ENCODE measurements at regions not wholly inside any gene's neighbourhood (a gene's known extent, or its start where the extent isn't known, plus 50 kb on each side); places are given as distances from the start of the nearest gene placed in this dataset.

- TF ChIP-seq, protein P1, sequence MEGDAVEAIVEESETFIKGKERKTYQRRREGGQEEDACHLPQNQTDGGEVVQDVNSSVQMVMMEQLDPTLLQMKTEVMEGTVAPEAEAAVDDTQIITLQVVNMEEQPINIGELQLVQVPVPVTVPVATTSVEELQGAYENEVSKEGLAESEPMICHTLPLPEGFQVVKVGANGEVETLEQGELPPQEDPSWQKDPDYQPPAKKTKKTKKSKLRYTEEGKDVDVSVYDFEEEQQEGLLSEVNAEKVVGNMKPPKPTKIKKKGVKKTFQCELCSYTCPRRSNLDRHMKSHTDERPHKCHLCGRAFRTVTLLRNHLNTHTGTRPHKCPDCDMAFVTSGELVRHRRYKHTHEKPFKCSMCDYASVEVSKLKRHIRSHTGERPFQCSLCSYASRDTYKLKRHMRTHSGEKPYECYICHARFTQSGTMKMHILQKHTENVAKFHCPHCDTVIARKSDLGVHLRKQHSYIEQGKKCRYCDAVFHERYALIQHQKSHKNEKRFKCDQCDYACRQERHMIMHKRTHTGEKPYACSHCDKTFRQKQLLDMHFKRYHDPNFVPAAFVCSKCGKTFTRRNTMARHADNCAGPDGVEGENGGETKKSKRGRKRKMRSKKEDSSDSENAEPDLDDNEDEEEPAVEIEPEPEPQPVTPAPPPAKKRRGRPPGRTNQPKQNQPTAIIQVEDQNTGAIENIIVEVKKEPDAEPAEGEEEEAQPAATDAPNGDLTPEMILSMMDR (IDR thresholded peaks at IDR 0.05), result no peak
- TF ChIP-seq, protein P2, sequence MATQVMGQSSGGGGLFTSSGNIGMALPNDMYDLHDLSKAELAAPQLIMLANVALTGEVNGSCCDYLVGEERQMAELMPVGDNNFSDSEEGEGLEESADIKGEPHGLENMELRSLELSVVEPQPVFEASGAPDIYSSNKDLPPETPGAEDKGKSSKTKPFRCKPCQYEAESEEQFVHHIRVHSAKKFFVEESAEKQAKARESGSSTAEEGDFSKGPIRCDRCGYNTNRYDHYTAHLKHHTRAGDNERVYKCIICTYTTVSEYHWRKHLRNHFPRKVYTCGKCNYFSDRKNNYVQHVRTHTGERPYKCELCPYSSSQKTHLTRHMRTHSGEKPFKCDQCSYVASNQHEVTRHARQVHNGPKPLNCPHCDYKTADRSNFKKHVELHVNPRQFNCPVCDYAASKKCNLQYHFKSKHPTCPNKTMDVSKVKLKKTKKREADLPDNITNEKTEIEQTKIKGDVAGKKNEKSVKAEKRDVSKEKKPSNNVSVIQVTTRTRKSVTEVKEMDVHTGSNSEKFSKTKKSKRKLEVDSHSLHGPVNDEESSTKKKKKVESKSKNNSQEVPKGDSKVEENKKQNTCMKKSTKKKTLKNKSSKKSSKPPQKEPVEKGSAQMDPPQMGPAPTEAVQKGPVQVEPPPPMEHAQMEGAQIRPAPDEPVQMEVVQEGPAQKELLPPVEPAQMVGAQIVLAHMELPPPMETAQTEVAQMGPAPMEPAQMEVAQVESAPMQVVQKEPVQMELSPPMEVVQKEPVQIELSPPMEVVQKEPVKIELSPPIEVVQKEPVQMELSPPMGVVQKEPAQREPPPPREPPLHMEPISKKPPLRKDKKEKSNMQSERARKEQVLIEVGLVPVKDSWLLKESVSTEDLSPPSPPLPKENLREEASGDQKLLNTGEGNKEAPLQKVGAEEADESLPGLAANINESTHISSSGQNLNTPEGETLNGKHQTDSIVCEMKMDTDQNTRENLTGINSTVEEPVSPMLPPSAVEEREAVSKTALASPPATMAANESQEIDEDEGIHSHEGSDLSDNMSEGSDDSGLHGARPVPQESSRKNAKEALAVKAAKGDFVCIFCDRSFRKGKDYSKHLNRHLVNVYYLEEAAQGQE (IDR thresholded peaks at IDR 0.05; ENCODE audit: insufficient read depth in 1 of 2, low read depth in 2 of 2, low read length in 1 of 2), result no peak
- TF ChIP-seq POLR2AphosphoS5 (IDR thresholded peaks at IDR 0.05; ENCODE audit: low read depth, low read length), result no peak
Measured at GRCh38 chr22:49617264-49617663, 210.4 kb downstream of the BRD1 start.

All from Panc1 (cell line).